Cardiac fibroblast (primary cell): ENCODE measurements at regions not wholly inside any gene's neighbourhood (a gene's known extent, or its start where the extent isn't known, plus 50 kb on each side); places are given as distances from the start of the nearest gene placed in this dataset.

ENCODE experiments used
- DNase-seq, 2 donors: peaks; one replicate each; pipeline versions ENCODE4 v3.0.0 to v3.0.0-alpha.2; 2010; ENCODE audit warnings: low read depth in 2 of 2
- H3K4me3 ChIP-seq, 2 donors: replicated peaks in 1 of 2; 1 replicate in 1 of 2; 2 replicates in 1 of 2; pipeline ENCODE4 v1.5.1; 2011; ENCODE audit warnings: low read depth in 2 of 2, low read length in 2 of 2, mild to moderate bottlenecking in 2 of 2, moderate library complexity in 1 of 2
- TF ChIP-seq, protein P1 (sequence below): IDR thresholded peaks from one replicate; pipeline ENCODE4 v1.5.1; 2011; ENCODE audit warnings: low read depth, mild to moderate bottlenecking, low read length, inconsistent platforms

- DNase-seq, result no peak
- TF ChIP-seq, protein P1, sequence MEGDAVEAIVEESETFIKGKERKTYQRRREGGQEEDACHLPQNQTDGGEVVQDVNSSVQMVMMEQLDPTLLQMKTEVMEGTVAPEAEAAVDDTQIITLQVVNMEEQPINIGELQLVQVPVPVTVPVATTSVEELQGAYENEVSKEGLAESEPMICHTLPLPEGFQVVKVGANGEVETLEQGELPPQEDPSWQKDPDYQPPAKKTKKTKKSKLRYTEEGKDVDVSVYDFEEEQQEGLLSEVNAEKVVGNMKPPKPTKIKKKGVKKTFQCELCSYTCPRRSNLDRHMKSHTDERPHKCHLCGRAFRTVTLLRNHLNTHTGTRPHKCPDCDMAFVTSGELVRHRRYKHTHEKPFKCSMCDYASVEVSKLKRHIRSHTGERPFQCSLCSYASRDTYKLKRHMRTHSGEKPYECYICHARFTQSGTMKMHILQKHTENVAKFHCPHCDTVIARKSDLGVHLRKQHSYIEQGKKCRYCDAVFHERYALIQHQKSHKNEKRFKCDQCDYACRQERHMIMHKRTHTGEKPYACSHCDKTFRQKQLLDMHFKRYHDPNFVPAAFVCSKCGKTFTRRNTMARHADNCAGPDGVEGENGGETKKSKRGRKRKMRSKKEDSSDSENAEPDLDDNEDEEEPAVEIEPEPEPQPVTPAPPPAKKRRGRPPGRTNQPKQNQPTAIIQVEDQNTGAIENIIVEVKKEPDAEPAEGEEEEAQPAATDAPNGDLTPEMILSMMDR, result no peak
- no peak overlapping the region for H3K4me3 ChIP-seq
Observed at GRCh38 chr2:145321344-145321743, 801.4 kb upstream of the ZEB2 start.

- TF ChIP-seq, protein P1, result no peak
- no peak for DNase-seq
- no peak overlapping the region for H3K4me3 ChIP-seq
Observed at GRCh38 chr2:145316496-145316895, 796.6 kb upstream of the ZEB2 start.

GRCh38 chr2:145315053-145315452 lies 795.1 kb upstream of the ZEB2 start:
- no peak for DNase-seq
- TF ChIP-seq, protein P1, result no peak
- no peak overlapping the region for H3K4me3 ChIP-seq

- no peak for DNase-seq
- TF ChIP-seq, protein P1, result no peak
- H3K4me3 ChIP-seq, result no peak overlapping the region
Observed at GRCh38 chr2:145314119-145314633, 794.3 kb upstream of the ZEB2 start.

DNA sequence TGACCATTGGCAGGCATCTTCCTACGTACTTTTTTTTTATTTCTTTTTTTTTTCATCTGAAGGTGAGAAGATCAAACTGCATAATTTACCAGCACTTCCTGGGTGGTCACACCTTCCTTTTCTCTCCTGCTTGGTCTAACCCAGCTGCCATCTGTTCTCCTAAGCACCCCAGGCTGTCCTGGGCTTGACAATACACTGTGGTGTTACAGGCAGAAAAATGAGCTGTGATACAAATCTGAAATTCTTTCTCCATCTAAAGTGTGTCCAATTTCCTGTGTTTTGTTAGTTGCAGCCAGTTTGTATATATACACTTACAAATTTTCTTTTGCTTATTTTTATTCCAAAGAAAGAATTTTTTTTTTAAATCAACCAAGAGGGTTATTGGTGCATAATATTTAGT lies 786.0 kb upstream of the ZEB2 start:
- no peak for DNase-seq
- H3K4me3 ChIP-seq, result no peak overlapping the region
- TF ChIP-seq, protein P1, result no peak

GRCh38 chr2:145304501-145304900 lies 784.6 kb upstream of the ZEB2 start:
- H3K4me3 ChIP-seq, result no peak overlapping the region
- TF ChIP-seq, protein P1, result no peak
- no peak for DNase-seq

- TF ChIP-seq, protein P1, result no peak
- H3K4me3 ChIP-seq, result no peak overlapping the region
- DNase-seq, result no peak
Observed at GRCh38 chr2:145303536-145303935, 783.6 kb upstream of the ZEB2 start.
